Ovary (tissue), 7 donors: ENCODE measurements at regions not wholly inside any gene's neighbourhood (a gene's known extent, or its start where the extent isn't known, plus 50 kb on each side); places are given as distances from the start of the nearest gene placed in this dataset.

ENCODE experiments used
- DNase-seq, 5 donors: peaks; one replicate each; pipeline ENCODE4 v3.0.0-alpha.2; 2019 to 2020
- H3K27ac ChIP-seq, 2 donors: fragments of 200-600 bp; one replicate each; pipeline versions ENCODE4 v1.5.1 to v1.8.0; 2019 to 2022
- H3K27me3 ChIP-seq: fragments of 200-600 bp; one replicate; pipeline ENCODE4 v1.8.0; 2022
- H3K36me3 ChIP-seq: fragments of 200-600 bp; sonication (generic); one replicate; pipeline ENCODE4 v1.5.1; 2019
- H3K4me1 ChIP-seq: one replicate; pipeline ENCODE4 v1.8.1; 2013; ENCODE audit warnings: mild to moderate bottlenecking, moderate library complexity; ENCODE audit not compliant: insufficient read depth
- H3K4me3 ChIP-seq: fragments of 200-600 bp; sonication (generic); one replicate; pipeline ENCODE4 v1.5.1; 2017
- H3K9me3 ChIP-seq, 2 donors: fragments of 200-600 bp in 1 of 2; sonication (generic) in 1 of 2; one replicate each; pipeline versions ENCODE4 v1.5.1 to v1.8.1; 2013 to 2019; ENCODE audit warnings: mild to moderate bottlenecking in 1 of 2, moderate library complexity in 1 of 2
- CTCF ChIP-seq, 3 donors: fragments of 450-650 bp in 2 of 3; fragments of 200-600 bp in 1 of 3; IDR thresholded peaks; one replicate each; pipeline versions ENCODE4 v1.5.1 to v1.8.0; 2016 to 2022; ENCODE audit warnings: antibody characterized with exemption in 3 of 3, mild to moderate bottlenecking in 1 of 3
- EP300 ChIP-seq: sonication (generic); formaldehyde crosslinking; IDR thresholded peaks from one replicate; pipeline ENCODE4 v1.6.1; 2017; ENCODE audit warnings: antibody characterized with exemption
- POLR2A ChIP-seq: fragments of 450-650 bp; IDR thresholded peaks from one replicate; pipeline ENCODE4 v1.6.1; 2017; ENCODE audit warnings: antibody characterized with exemption, mild to moderate bottlenecking, moderate library complexity
- WGBS, 3 donors: extraction: QIAGEN DNeasy Blood & Tissue Kit in 1 of 3; methylation state at CpG; one replicate each; pipeline versions ENCODE4 v1.1.5 to v1.1.7; 2013 to 2017; 5-methylcytosine and 5-hydroxymethylcytosine counted together
- intact Hi-C, 4 donors: fragments of 100-400 bp; cut with DNase I; formaldehyde crosslinking; loops; one replicate each; pipeline versions ENCODE4 v1.11.0 to v1.15.1; 2022 to 2023
- donor health status: DM: no; HTN: no; CAD: no; lungs with moderate emphysema.
- donor health status: DM: no; HTN: no; CAD: no.
- donor health status: Bipolar disorder and iron deficiency.
- donor health status: DM: no; HTN: no; CAD: no.
- donor health status: DM: yes; HTN: yes; CAD: no.

GRCh38 chr5:148921350-148921749 lies 94.9 kb downstream of the ADRB2 start:
- H3K27me3 ChIP-seq: no peaks in the 10 kb centered on the region
- no peak for DNase-seq
- no peak overlapping the region for H3K27ac ChIP-seq
- 55 to 64% (median 57%) methylated on average over 1 of the region's 1 CpG for WGBS, 3 donors
- no peaks in the 10 kb centered on the region for H3K4me1 ChIP-seq
- TF ChIP-seq EP300: no peak
- no peak for TF ChIP-seq CTCF (IDR thresholded peaks at IDR 0.05)
- no peak for TF ChIP-seq POLR2A
- H3K36me3 ChIP-seq: no peaks in the 10 kb centered on the region
- no peaks in the 10 kb centered on the region for H3K9me3 ChIP-seq
- no peak overlapping the region for H3K4me3 ChIP-seq
- intact Hi-C loops: no loop called here

- Histone ChIP-seq H3K27me3 (no peaks in the 10 kb centered on the region), H3K27ac (no peak overlapping the region), H3K4me3 (no peak overlapping the region), H3K4me1 (no peaks in the 10 kb centered on the region), H3K9me3 (no peaks in the 10 kb centered on the region), H3K36me3 (no peaks in the 10 kb centered on the region)
- WGBS, 3 donors: 3 to 11% (median 8%) methylated on average over 1 of the region's 1 CpG
- no peak for TF ChIP-seq EP300
- TF ChIP-seq POLR2A: no peak
- no peak for TF ChIP-seq CTCF (IDR thresholded peaks at IDR 0.05)
- intact Hi-C loops: no loop called here
- no peak for DNase-seq
Measured at GRCh38 chr5:148922606-148923005, 96.2 kb downstream of the ADRB2 start.

- WGBS, 3 donors: 79 to 96% (median 88%) methylated on average over 1 of the region's 1 CpG
- Histone ChIP-seq H3K4me3 (no peak overlapping the region), H3K9me3 (no peaks in the 10 kb centered on the region), H3K4me1 (no peaks in the 10 kb centered on the region), H3K27me3 (no peaks in the 10 kb centered on the region), H3K36me3 (no peaks in the 10 kb centered on the region), H3K27ac (no peak overlapping the region)
- intact Hi-C loops: no loop called here
- TF ChIP-seq CTCF (IDR thresholded peaks at IDR 0.05): no peak
- no peak for TF ChIP-seq EP300
- TF ChIP-seq POLR2A: no peak
- no peak for DNase-seq
Measured at GRCh38 chr5:148923023-148923422, 96.6 kb downstream of the ADRB2 start.

- TF ChIP-seq POLR2A: no peak
- TF ChIP-seq EP300: no peak
- no peak for TF ChIP-seq CTCF (IDR thresholded peaks at IDR 0.05)
- intact Hi-C loops: no loop called here
Measured at GRCh38 chr5:148924817-148925216, 98.4 kb downstream of the ADRB2 start.

GRCh38 chr5:148926207-148926606 lies 99.8 kb downstream of the ADRB2 start:
- Histone ChIP-seq H3K36me3 (no peaks in the 10 kb centered on the region), H3K27me3 (no peaks in the 10 kb centered on the region), H3K4me3 (no peak overlapping the region), H3K4me1 (no peaks in the 10 kb centered on the region), H3K27ac (no peak overlapping the region), H3K9me3 (no peaks in the 10 kb centered on the region)
- DNase-seq: no peak
- WGBS, 3 donors: 86 to 90% (median 88%) methylated on average over 5 of the region's 5 CpGs
- TF ChIP-seq EP300: no peak
- no peak for TF ChIP-seq POLR2A
- intact Hi-C loops: no loop called here

More at GRCh38 chr5:148924817-148925216, 98.4 kb downstream of the ADRB2 start:
- Histone ChIP-seq H3K27me3 (no peaks in the 10 kb centered on the region), H3K27ac (no peak overlapping the region), H3K9me3 (no peaks in the 10 kb centered on the region), H3K4me1 (no peaks in the 10 kb centered on the region), H3K4me3 (no peak overlapping the region), H3K36me3 (no peaks in the 10 kb centered on the region)
- peak in 1 of 5 donors; percentile 29 for DNase-seq
- WGBS, 3 donors: 54 to 68% (median 67%) methylated on average over 5 of the region's 5 CpGs
